Neural progenitor cell (in vitro differentiated cells): ENCODE measurements at regions not wholly inside any gene's neighbourhood (a gene's known extent, or its start where the extent isn't known, plus 50 kb on each side); places are given as distances from the start of the nearest gene placed in this dataset.

ENCODE experiments used
- DNase-seq: peaks from one replicate; pipeline ENCODE4 v3.0.0-alpha.2; 2016; ENCODE audit warnings: low spot score
- H2AFZ ChIP-seq: fragments of 200-600 bp; sonication (generic); replicated peaks from 2 replicates; pipeline ENCODE4 v1.6.1; 2016; ENCODE audit warnings: antibody characterized with exemption
- H3F3A ChIP-seq: fragments of 200-600 bp; sonication (generic); 2 replicates; pipeline ENCODE4 v1.6.1; 2016; ENCODE audit warnings: antibody characterized with exemption, low read depth
- H3K27ac ChIP-seq: fragments of 200-600 bp; sonication (generic); 2 replicates; pipeline ENCODE4 v1.5.1; 2016; ENCODE audit warnings: mild to moderate bottlenecking
- H3K27me3 ChIP-seq: fragments of 200-600 bp; sonication (generic); 2 replicates; pipeline ENCODE4 v1.6.1; 2016; ENCODE audit warnings: mild to moderate bottlenecking, moderate library complexity
- H3K36me3 ChIP-seq: fragments of 200-600 bp; sonication (generic); 2 replicates; pipeline ENCODE4 v1.5.1; 2016
- H3K4me1 ChIP-seq: fragments of 200-600 bp; sonication (generic); 2 replicates; pipeline ENCODE4 v1.6.1; 2016; ENCODE audit warnings: mixed run types
- H3K4me2 ChIP-seq: fragments of 200-600 bp; sonication (generic); 2 replicates; pipeline ENCODE4 v1.6.1; 2016
- H3K4me3 ChIP-seq: fragments of 200-600 bp; sonication (generic); 2 replicates; pipeline ENCODE4 v1.5.1; 2016
- H3K79me2 ChIP-seq: fragments of 200-600 bp; sonication (generic); 2 replicates; pipeline ENCODE4 v1.6.1; 2016; ENCODE audit warnings: low read depth
- H3K9ac ChIP-seq: fragments of 200-600 bp; sonication (generic); 2 replicates; pipeline ENCODE4 v1.6.1; 2016
- H3K9me3 ChIP-seq: fragments of 200-600 bp; sonication (generic); 2 replicates; pipeline ENCODE4 v1.5.1; 2016; ENCODE audit warnings: low read depth
- H4K20me1 ChIP-seq: fragments of 200-600 bp; sonication (generic); 2 replicates; pipeline ENCODE4 v1.6.1; 2016; ENCODE audit warnings: low read depth
- H3K27ac Mint-ChIP-seq: 3 replicates; pipeline ENCODE4 v1.8.0; 2021; ENCODE audit warnings: mixed read lengths
- H3K27me3 Mint-ChIP-seq: 2 replicates; pipeline ENCODE4 v1.8.0; 2022; ENCODE audit warnings: low read depth, mild to moderate bottlenecking, inconsistent platforms, moderate library complexity, mixed read lengths; ENCODE audit not compliant: insufficient read depth
- H3K36me3 Mint-ChIP-seq: 3 replicates; pipeline ENCODE4 v1.8.0; 2021; ENCODE audit warnings: mixed read lengths
- H3K4me1 Mint-ChIP-seq: 3 replicates; pipeline ENCODE4 v1.8.0; 2021; ENCODE audit warnings: mixed read lengths
- H3K4me3 Mint-ChIP-seq: 3 replicates; pipeline ENCODE4 v1.8.0; 2021; ENCODE audit warnings: mild to moderate bottlenecking, moderate library complexity, mixed read lengths
- H3K9me3 Mint-ChIP-seq: 3 replicates; pipeline ENCODE4 v1.8.0; 2020; ENCODE audit warnings: mixed read lengths
- CTCF ChIP-seq: fragments of 200-600 bp; sonication (generic); IDR thresholded peaks from 2 replicates; pipeline ENCODE4 v1.5.1; 2017; ENCODE audit warnings: antibody characterized with exemption, mild to moderate bottlenecking
- EZH2 ChIP-seq: fragments of 200-600 bp; sonication (generic); IDR thresholded peaks from 2 replicates; pipeline ENCODE4 v1.6.1; 2017; ENCODE audit warnings: antibody characterized with exemption, mild to moderate bottlenecking, moderate library complexity
- EZH2phosphoT487 ChIP-seq: fragments of 200-600 bp; sonication (generic); IDR thresholded peaks from 2 replicates; pipeline ENCODE4 v1.6.1; 2017; ENCODE audit warnings: antibody characterized with exemption

GRCh38 chr6:163708466-163708865 lies 293.9 kb downstream of the QKI start:
- Histone ChIP-seq H3F3A (no peaks in the 10 kb centered on the region), H2AFZ (no peak overlapping the region), H3K4me3 (no peak overlapping the region), H3K36me3 (no peaks in the 10 kb centered on the region), H3K27ac (no peak overlapping the region), H4K20me1 (no peaks in the 10 kb centered on the region), H3K4me1 (no peaks in the 10 kb centered on the region), H3K4me2 (no peak overlapping the region), H3K9ac (no peak overlapping the region), H3K27me3 (no peaks in the 10 kb centered on the region), H3K79me2 (no peaks in the 10 kb centered on the region), H3K9me3 (no peaks in the 10 kb centered on the region)
- no peaks in the 10 kb centered on the region for H3K36me3 Mint-ChIP-seq
- no peak for DNase-seq
- peaks cover 5% of the 10 kb centered on the region for H3K9me3 Mint-ChIP-seq
- H3K27ac Mint-ChIP-seq, result no peak overlapping the region
- H3K4me1 Mint-ChIP-seq, result peaks cover 5% of the 10 kb centered on the region
- no peak for TF ChIP-seq CTCF
- no peak for TF ChIP-seq EZH2
- TF ChIP-seq EZH2phosphoT487, result no peak
- H3K27me3 Mint-ChIP-seq, result peaks cover 13% of the 10 kb centered on the region
- no peak overlapping the region for H3K4me3 Mint-ChIP-seq

GRCh38 chr6:163707387-163708355 lies 293.2 kb downstream of the QKI start:
- no peak overlapping the region for H3K27ac Mint-ChIP-seq
- H3K27me3 Mint-ChIP-seq, result peaks cover 13% of the 10 kb centered on the region
- Histone ChIP-seq H3K4me3 (no peak overlapping the region), H3K36me3 (no peaks in the 10 kb centered on the region), H3K4me2 (no peak overlapping the region), H3K27ac (no peak overlapping the region), H3K9ac (no peak overlapping the region), H3K27me3 (no peaks in the 10 kb centered on the region), H3K9me3 (no peaks in the 10 kb centered on the region), H2AFZ (no peak overlapping the region), H3K79me2 (no peaks in the 10 kb centered on the region), H3K4me1 (no peaks in the 10 kb centered on the region), H4K20me1 (no peaks in the 10 kb centered on the region), H3F3A (no peaks in the 10 kb centered on the region)
- peaks cover 5% of the 10 kb centered on the region for H3K9me3 Mint-ChIP-seq
- H3K4me1 Mint-ChIP-seq, result peaks cover 5% of the 10 kb centered on the region
- TF ChIP-seq EZH2 (no peak), CTCF (no peak), EZH2phosphoT487 (no peak)
- peak overlapping the region; percentile 2 for H3K4me3 Mint-ChIP-seq
- H3K36me3 Mint-ChIP-seq, result no peaks in the 10 kb centered on the region
- no peak for DNase-seq

GRCh38 chr6:163706500-163707087 lies 292.1 kb downstream of the QKI start:
- H3F3A ChIP-seq, result no peaks in the 10 kb centered on the region
- DNase-seq, result no peak
- H3K27me3 ChIP-seq, result no peaks in the 10 kb centered on the region
- H3K9ac ChIP-seq, result no peak overlapping the region
- no peaks in the 10 kb centered on the region for H3K4me1 ChIP-seq
- H3K9me3 Mint-ChIP-seq, result peaks cover 5% of the 10 kb centered on the region
- H3K4me1 Mint-ChIP-seq, result peaks cover 8% of the 10 kb centered on the region
- peaks cover 8% of the 10 kb centered on the region for H3K27me3 Mint-ChIP-seq
- no peak overlapping the region for H3K27ac Mint-ChIP-seq
- no peak overlapping the region for H3K4me3 ChIP-seq
- H4K20me1 ChIP-seq, result no peaks in the 10 kb centered on the region
- no peaks in the 10 kb centered on the region for H3K36me3 ChIP-seq
- no peaks in the 10 kb centered on the region for H3K9me3 ChIP-seq
- TF ChIP-seq EZH2 (no peak), CTCF (no peak), EZH2phosphoT487 (no peak)
- H2AFZ ChIP-seq, result no peak overlapping the region
- no peak overlapping the region for H3K4me3 Mint-ChIP-seq
- no peaks in the 10 kb centered on the region for H3K36me3 Mint-ChIP-seq
- no peak overlapping the region for H3K4me2 ChIP-seq
- no peak overlapping the region for H3K27ac ChIP-seq
- no peaks in the 10 kb centered on the region for H3K79me2 ChIP-seq
